ENCODE measurements at regions not wholly inside any gene's neighbourhood (a gene's known extent, or its start where the extent isn't known, plus 50 kb on each side); places are given as distances from the start of the nearest gene placed in this dataset.

DNA sequence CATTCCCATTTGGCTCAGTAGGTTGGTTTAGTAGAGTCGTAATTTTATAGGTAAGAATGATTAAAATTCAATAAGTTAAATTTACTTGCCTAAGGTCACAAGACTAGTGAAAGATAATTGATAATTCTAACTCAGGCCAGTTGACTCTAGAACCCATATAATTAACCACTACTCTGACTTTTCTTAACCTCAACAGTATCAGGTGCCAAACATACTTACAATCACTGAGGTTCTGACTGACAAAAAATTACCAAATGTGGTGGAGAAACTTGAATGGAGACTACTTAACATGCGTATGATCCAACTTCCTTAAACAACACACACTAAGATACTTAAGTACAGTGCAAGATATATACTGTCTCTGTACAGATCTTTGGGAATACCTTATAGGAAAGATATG is 667.3 kb upstream of the SORCS1 start:
- TF ChIP-seq, protein P1, sequence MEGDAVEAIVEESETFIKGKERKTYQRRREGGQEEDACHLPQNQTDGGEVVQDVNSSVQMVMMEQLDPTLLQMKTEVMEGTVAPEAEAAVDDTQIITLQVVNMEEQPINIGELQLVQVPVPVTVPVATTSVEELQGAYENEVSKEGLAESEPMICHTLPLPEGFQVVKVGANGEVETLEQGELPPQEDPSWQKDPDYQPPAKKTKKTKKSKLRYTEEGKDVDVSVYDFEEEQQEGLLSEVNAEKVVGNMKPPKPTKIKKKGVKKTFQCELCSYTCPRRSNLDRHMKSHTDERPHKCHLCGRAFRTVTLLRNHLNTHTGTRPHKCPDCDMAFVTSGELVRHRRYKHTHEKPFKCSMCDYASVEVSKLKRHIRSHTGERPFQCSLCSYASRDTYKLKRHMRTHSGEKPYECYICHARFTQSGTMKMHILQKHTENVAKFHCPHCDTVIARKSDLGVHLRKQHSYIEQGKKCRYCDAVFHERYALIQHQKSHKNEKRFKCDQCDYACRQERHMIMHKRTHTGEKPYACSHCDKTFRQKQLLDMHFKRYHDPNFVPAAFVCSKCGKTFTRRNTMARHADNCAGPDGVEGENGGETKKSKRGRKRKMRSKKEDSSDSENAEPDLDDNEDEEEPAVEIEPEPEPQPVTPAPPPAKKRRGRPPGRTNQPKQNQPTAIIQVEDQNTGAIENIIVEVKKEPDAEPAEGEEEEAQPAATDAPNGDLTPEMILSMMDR (IDR thresholded peaks at IDR 0.05), result no peak
- no peak for TF ChIP-seq EZH2 (IDR thresholded peaks at IDR 0.05; ENCODE audit: borderline replicate concordance, insufficient read depth, low read depth, low read length, poor library complexity, severe bottlenecking)

Measured in B cell (primary cell).